H9 (cell line): ENCODE measurements at regions not wholly inside any gene's neighbourhood (a gene's known extent, or its start where the extent isn't known, plus 50 kb on each side); places are given as distances from the start of the nearest gene placed in this dataset.

ENCODE experiments used
- DNase-seq: peaks from one replicate; pipeline ENCODE4 v3.0.0-alpha.2; 2017
- H2AFZ ChIP-seq: one replicate; pipeline ENCODE4 v1.6.1; 2013; ENCODE audit warnings: mild to moderate bottlenecking, low read length, control low read depth, moderate library complexity
- H2AK5ac ChIP-seq: 2 replicates; pipeline ENCODE4 v1.6.1; 2013; ENCODE audit warnings: low read length, control low read depth, mixed read lengths; ENCODE audit not compliant: insufficient read length
- H2BK120ac ChIP-seq: one replicate; pipeline ENCODE4 v1.6.1; 2013; ENCODE audit warnings: low read depth, mild to moderate bottlenecking, low read length, control low read depth, inconsistent platforms; ENCODE audit not compliant: poor library complexity, severe bottlenecking
- H2BK12ac ChIP-seq: 2 replicates; pipeline ENCODE4 v1.6.1; 2013; ENCODE audit warnings: low read length, control low read depth, mixed read lengths, low read depth; ENCODE audit not compliant: insufficient read length
- H2BK15ac ChIP-seq: 2 replicates; pipeline ENCODE4 v1.6.1; 2013; ENCODE audit warnings: low read depth, low read length, control low read depth
- H2BK20ac ChIP-seq: one replicate; pipeline ENCODE4 v1.6.1; 2013; ENCODE audit warnings: low read depth, mild to moderate bottlenecking, low read length, control low read depth, inconsistent platforms; ENCODE audit not compliant: poor library complexity, severe bottlenecking
- H2BK5ac ChIP-seq: 2 replicates; pipeline ENCODE4 v1.6.1; 2013; ENCODE audit warnings: low read length, control low read depth, mixed read lengths; ENCODE audit not compliant: insufficient read length
- H3K14ac ChIP-seq: 2 replicates; pipeline ENCODE4 v1.6.1; 2013; ENCODE audit warnings: low read length, control low read depth; ENCODE audit not compliant: insufficient read depth
- H3K18ac ChIP-seq: 2 replicates; pipeline ENCODE4 v1.6.1; 2013; ENCODE audit warnings: low read depth, mild to moderate bottlenecking, mixed read lengths, low read length, control low read depth; ENCODE audit not compliant: insufficient read length
- H3K23ac ChIP-seq: 2 replicates; pipeline ENCODE4 v1.6.1; 2013; ENCODE audit warnings: low read length, control low read depth, mixed read lengths, low read depth; ENCODE audit not compliant: insufficient read length
- H3K23me2 ChIP-seq: 2 replicates; pipeline ENCODE4 v1.6.1; 2013; ENCODE audit warnings: low read depth, mild to moderate bottlenecking, mixed read lengths, low read length, control low read depth; ENCODE audit not compliant: insufficient read length, poor library complexity, severe bottlenecking
- H3K27ac ChIP-seq: 2 replicates; pipeline ENCODE4 v1.5.1; 2013; ENCODE audit warnings: low read length, control low read depth, mixed read lengths, low read depth; ENCODE audit not compliant: insufficient read length
- H3K27me3 ChIP-seq: 2 replicates; pipeline ENCODE4 v1.6.1; 2013; ENCODE audit warnings: low read length, control low read depth, inconsistent platforms; ENCODE audit not compliant: insufficient read depth
- H3K4ac ChIP-seq: 2 replicates; pipeline ENCODE4 v1.6.1; 2013; ENCODE audit warnings: low read depth, mild to moderate bottlenecking, control low read depth, inconsistent platforms, low read length, moderate library complexity
- H3K4me1 ChIP-seq: 2 replicates; pipeline ENCODE4 v1.6.1; 2013; ENCODE audit warnings: low read length, control low read depth, inconsistent platforms; ENCODE audit not compliant: insufficient read depth
- H3K4me2 ChIP-seq: 2 replicates; pipeline ENCODE4 v1.6.1; 2013; ENCODE audit warnings: low read length, control low read depth, mixed read lengths; ENCODE audit not compliant: insufficient read length, insufficient read depth
- H3K56ac ChIP-seq: 2 replicates; pipeline ENCODE4 v1.6.1; 2013; ENCODE audit warnings: low read depth, mild to moderate bottlenecking, mixed read lengths, low read length, control low read depth; ENCODE audit not compliant: insufficient read length
- H3K79me1 ChIP-seq: 2 replicates; pipeline ENCODE4 v1.6.1; 2013; ENCODE audit warnings: low read depth, mild to moderate bottlenecking, moderate library complexity, low read length, control low read depth, inconsistent platforms; ENCODE audit not compliant: insufficient read depth, poor library complexity, severe bottlenecking
- H3K79me2 ChIP-seq: 2 replicates; pipeline ENCODE4 v1.6.1; 2013; ENCODE audit warnings: low read length, control low read depth, inconsistent platforms; ENCODE audit not compliant: insufficient read depth
- H3K9ac ChIP-seq: 2 replicates; pipeline ENCODE4 v1.6.1; 2013; ENCODE audit warnings: low read length, control low read depth, mixed read lengths; ENCODE audit not compliant: insufficient read length; ENCODE audit errors: extremely low read depth
- H3K9me3 ChIP-seq: one replicate; pipeline ENCODE4 v1.6.1; 2013; ENCODE audit warnings: low read depth, low read length, inconsistent platforms; ENCODE audit not compliant: control insufficient read depth
- H3T11ph ChIP-seq: one replicate; pipeline ENCODE4 v1.6.1; 2013; ENCODE audit warnings: mild to moderate bottlenecking, low read length, control low read depth, inconsistent platforms
- H4K20me1 ChIP-seq: one replicate; pipeline ENCODE4 v1.6.1; 2013; ENCODE audit not compliant: control insufficient read depth, insufficient read length, insufficient read depth
- H4K5ac ChIP-seq: 2 replicates; pipeline ENCODE4 v1.6.1; 2013; ENCODE audit warnings: low read depth, mild to moderate bottlenecking, mixed read lengths, low read length, control low read depth; ENCODE audit not compliant: insufficient read length
- H4K8ac ChIP-seq: replicated peaks from 2 replicates; pipeline ENCODE4 v1.6.1; 2013; ENCODE audit warnings: low read length, control low read depth, mixed read lengths, low read depth; ENCODE audit not compliant: insufficient read length
- H4K91ac ChIP-seq: 2 replicates; pipeline ENCODE4 v1.6.1; 2013; ENCODE audit warnings: low read depth, mild to moderate bottlenecking, moderate library complexity, mixed read lengths, low read length, control low read depth; ENCODE audit not compliant: insufficient read length
- H3K27ac Mint-ChIP-seq, 3 experiments: 2 replicates in 2 of 3; 3 replicates in 1 of 3; pipeline ENCODE4 v1.8.0; 2020 to 2021; ENCODE audit warnings: mixed read lengths in 3 of 3, mild to moderate bottlenecking in 1 of 3, moderate library complexity in 1 of 3
- H3K27me3 Mint-ChIP-seq: 2 replicates; pipeline ENCODE4 v1.8.0; 2021; ENCODE audit warnings: low read depth, mild to moderate bottlenecking, moderate library complexity, mixed read lengths
- H3K36me3 Mint-ChIP-seq, 3 experiments: 2 replicates in 2 of 3; 3 replicates in 1 of 3; pipeline ENCODE4 v1.8.0; 2020 to 2021; ENCODE audit warnings: low read depth in 3 of 3, mixed read lengths in 3 of 3; ENCODE audit not compliant: insufficient read depth in 1 of 3
- H3K4me1 Mint-ChIP-seq, 2 experiments: 2 replicates each; pipeline ENCODE4 v1.8.0; 2020; ENCODE audit warnings: mixed read lengths in 2 of 2
- H3K4me3 Mint-ChIP-seq, 2 experiments: 2 replicates in 1 of 2; 3 replicates in 1 of 2; pipeline ENCODE4 v1.8.0; 2020 to 2021; ENCODE audit warnings: mild to moderate bottlenecking in 2 of 2, mixed read lengths in 2 of 2, moderate library complexity in 1 of 2
- H3K9me3 Mint-ChIP-seq, 2 experiments: 2 replicates in 1 of 2; 3 replicates in 1 of 2; pipeline ENCODE4 v1.8.0; 2020; ENCODE audit warnings: mild to moderate bottlenecking in 2 of 2, mixed read lengths in 2 of 2, moderate library complexity in 1 of 2
- WGBS: extraction: QIAGEN DNeasy Blood & Tissue Kit; methylation state at CpG from one replicate; pipeline ENCODE4 v1.1.7; 2013; ENCODE audit warnings: missing lambda C conversion rate, low lambda C conversion rate, mixed read lengths; ENCODE audit not compliant: insufficient read length; ENCODE audit errors: extremely low coverage; 5-methylcytosine and 5-hydroxymethylcytosine counted together
- TF ChIP-seq, protein P1 (sequence below): fragments of 200-600 bp; sonication (generic); conservative IDR thresholded peaks from 3 replicates; pipeline ENCODE4 v1.8.0; 2021; ENCODE audit warnings: antibody characterized with exemption, mild to moderate bottlenecking

DNA sequence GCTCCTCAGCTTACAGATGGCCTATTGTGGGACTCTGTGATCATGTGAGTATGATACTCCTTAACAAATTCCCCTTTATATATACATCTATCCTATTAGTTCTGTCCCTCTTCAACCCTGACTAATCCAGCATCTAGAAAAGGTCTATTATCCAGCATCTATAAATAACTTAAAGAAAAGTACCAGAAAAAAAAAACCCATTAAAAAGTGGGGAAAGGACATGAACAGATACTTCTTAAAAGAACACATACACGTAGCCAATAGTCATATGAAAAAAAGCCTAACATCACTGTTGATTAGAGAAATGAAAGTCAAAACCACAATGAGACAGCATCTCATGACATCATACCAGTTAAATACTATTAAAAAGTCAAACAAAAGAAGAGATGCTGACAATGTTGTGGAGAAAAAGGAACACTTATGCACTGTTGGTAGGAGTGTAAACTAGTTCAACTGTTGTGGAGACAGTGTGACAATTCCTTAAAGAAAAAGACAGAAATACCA is 549.5 kb upstream of the GRM3 start:
- TF ChIP-seq, protein P1, sequence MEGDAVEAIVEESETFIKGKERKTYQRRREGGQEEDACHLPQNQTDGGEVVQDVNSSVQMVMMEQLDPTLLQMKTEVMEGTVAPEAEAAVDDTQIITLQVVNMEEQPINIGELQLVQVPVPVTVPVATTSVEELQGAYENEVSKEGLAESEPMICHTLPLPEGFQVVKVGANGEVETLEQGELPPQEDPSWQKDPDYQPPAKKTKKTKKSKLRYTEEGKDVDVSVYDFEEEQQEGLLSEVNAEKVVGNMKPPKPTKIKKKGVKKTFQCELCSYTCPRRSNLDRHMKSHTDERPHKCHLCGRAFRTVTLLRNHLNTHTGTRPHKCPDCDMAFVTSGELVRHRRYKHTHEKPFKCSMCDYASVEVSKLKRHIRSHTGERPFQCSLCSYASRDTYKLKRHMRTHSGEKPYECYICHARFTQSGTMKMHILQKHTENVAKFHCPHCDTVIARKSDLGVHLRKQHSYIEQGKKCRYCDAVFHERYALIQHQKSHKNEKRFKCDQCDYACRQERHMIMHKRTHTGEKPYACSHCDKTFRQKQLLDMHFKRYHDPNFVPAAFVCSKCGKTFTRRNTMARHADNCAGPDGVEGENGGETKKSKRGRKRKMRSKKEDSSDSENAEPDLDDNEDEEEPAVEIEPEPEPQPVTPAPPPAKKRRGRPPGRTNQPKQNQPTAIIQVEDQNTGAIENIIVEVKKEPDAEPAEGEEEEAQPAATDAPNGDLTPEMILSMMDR, result no peak
- H3K4me1 ChIP-seq, result no peaks in the 10 kb centered on the region
- H3K27me3 Mint-ChIP-seq, result no peaks in the 10 kb centered on the region
- H2BK12ac ChIP-seq, result no peak overlapping the region
- H2AK5ac ChIP-seq, result no peak overlapping the region
- no peak overlapping the region for H4K91ac ChIP-seq
- H2BK120ac ChIP-seq, result no peak overlapping the region
- H4K5ac ChIP-seq, result no peak overlapping the region
- no peak overlapping the region for H3K14ac ChIP-seq
- H3K79me2 ChIP-seq, result no peaks in the 10 kb centered on the region
- no peaks in the 10 kb centered on the region for H3K23me2 ChIP-seq
- no peak overlapping the region for H3K4me3 Mint-ChIP-seq
- H3K9ac ChIP-seq, result no peak overlapping the region
- H2AFZ ChIP-seq, result no peak overlapping the region
- no peak overlapping the region for H3K4ac ChIP-seq
- no peaks in the 10 kb centered on the region for H4K20me1 ChIP-seq
- H3K56ac ChIP-seq, result no peak overlapping the region
- H3K27me3 ChIP-seq, result no peaks in the 10 kb centered on the region
- no peaks in the 10 kb centered on the region for H3K9me3 ChIP-seq
- H3K79me1 ChIP-seq, result no peaks in the 10 kb centered on the region
- H3K18ac ChIP-seq, result no peak overlapping the region
- no peaks in the 10 kb centered on the region for H3K4me1 Mint-ChIP-seq
- H3K9me3 Mint-ChIP-seq, result peaks cover 0 to 7% of the 10 kb centered on the region in 2 experiments; a peak in 4 of 5 replicates
- H3K27ac Mint-ChIP-seq, result no peak overlapping the region
- DNase-seq, result no peak
- no peak overlapping the region for H2BK20ac ChIP-seq
- H3T11ph ChIP-seq, result no peak overlapping the region
- WGBS, result no CpG with 5 or more reads among the region's 1 CpG
- no peak overlapping the region for H4K8ac ChIP-seq
- H3K23ac ChIP-seq, result no peak overlapping the region
- H3K27ac ChIP-seq, result no peak overlapping the region
- peaks cover 0 to under 1% (median 0%) of the 10 kb centered on the region in 3 experiments; a peak in 2 of 7 replicates for H3K36me3 Mint-ChIP-seq
- no peak overlapping the region for H3K4me2 ChIP-seq
- H2BK15ac ChIP-seq, result no peak overlapping the region
- H2BK5ac ChIP-seq, result no peak overlapping the region
